Coronary artery (tissue), 2 donors: ENCODE measurements at regions not wholly inside any gene's neighbourhood (a gene's known extent, or its start where the extent isn't known, plus 50 kb on each side); places are given as distances from the start of the nearest gene placed in this dataset.

Source experiments
- DNase-seq: peaks from one replicate; pipeline ENCODE4 v3.0.0-alpha.2; 2017; ENCODE audit warnings: low spot score
- H3K27ac ChIP-seq, 2 donors: fragments of 200-600 bp; sonication (generic); one replicate each; pipeline ENCODE4 v1.5.1; 2016 to 2019
- H3K4me3 ChIP-seq: fragments of 200-600 bp; sonication (generic); 2 replicates; pipeline ENCODE4 v1.5.1; 2016; ENCODE audit warnings: mild to moderate bottlenecking, moderate library complexity
- TF ChIP-seq, protein P1 (sequence below): fragments of 200-600 bp; sonication (generic); IDR thresholded peaks from one replicate; pipeline ENCODE4 v1.5.1; 2019; ENCODE audit warnings: antibody characterized with exemption

GRCh38 chr11:11178671-11179638 lies 174.1 kb downstream of the CSNK2A3 start:
- peak overlapping the region in 1 of 2 donors; percentile 28 for H3K27ac ChIP-seq
- H3K4me3 ChIP-seq = no peak overlapping the region
- DNase-seq = no peak
- TF ChIP-seq, protein P1, sequence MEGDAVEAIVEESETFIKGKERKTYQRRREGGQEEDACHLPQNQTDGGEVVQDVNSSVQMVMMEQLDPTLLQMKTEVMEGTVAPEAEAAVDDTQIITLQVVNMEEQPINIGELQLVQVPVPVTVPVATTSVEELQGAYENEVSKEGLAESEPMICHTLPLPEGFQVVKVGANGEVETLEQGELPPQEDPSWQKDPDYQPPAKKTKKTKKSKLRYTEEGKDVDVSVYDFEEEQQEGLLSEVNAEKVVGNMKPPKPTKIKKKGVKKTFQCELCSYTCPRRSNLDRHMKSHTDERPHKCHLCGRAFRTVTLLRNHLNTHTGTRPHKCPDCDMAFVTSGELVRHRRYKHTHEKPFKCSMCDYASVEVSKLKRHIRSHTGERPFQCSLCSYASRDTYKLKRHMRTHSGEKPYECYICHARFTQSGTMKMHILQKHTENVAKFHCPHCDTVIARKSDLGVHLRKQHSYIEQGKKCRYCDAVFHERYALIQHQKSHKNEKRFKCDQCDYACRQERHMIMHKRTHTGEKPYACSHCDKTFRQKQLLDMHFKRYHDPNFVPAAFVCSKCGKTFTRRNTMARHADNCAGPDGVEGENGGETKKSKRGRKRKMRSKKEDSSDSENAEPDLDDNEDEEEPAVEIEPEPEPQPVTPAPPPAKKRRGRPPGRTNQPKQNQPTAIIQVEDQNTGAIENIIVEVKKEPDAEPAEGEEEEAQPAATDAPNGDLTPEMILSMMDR = no peak

- no peak overlapping the region for H3K4me3 ChIP-seq
- TF ChIP-seq, protein P1 = no peak
- H3K27ac ChIP-seq = no peak overlapping the region
- DNase-seq = no peak
Measured at GRCh38 chr11:11177156-11177808, 175.8 kb downstream of the CSNK2A3 start.

DNA sequence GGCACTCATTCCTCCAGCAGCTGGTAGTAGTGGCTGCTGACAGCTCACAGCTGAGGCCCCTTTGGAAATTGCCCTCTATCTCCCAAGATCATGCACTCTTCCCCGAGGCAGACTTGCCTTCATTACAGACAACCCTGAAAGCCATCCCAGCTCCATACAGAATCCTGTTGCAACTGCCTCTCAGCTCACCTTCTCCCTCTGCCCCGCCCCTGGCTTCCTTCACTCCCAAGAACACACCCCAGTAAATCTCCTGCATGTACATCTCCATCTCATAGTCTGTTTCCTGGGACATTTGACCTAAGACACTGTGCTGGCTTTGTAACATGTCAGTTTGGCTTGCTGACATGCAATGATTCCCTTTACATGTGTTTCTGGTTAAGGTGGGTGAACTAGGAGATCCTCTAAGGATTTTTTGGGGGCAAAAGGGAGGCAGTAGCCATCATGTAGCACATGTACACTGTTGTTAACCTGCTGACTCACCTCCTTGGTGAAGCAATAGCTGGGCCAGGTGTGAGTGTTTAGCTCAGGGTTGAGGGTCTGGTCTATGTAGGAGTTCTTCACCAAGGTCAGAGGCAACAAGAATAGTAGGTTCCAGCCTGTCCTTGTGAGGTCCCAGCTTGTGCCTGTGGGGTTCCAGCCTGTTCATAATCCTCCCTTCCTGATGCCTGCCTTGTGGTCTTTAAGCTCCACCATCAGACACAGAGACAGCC lies 179.6 kb downstream of the CSNK2A3 start:
- no peak overlapping the region for H3K27ac ChIP-seq
- DNase-seq = no peak
- H3K4me3 ChIP-seq = no peak overlapping the region
- TF ChIP-seq, protein P1 = no peak

DNA sequence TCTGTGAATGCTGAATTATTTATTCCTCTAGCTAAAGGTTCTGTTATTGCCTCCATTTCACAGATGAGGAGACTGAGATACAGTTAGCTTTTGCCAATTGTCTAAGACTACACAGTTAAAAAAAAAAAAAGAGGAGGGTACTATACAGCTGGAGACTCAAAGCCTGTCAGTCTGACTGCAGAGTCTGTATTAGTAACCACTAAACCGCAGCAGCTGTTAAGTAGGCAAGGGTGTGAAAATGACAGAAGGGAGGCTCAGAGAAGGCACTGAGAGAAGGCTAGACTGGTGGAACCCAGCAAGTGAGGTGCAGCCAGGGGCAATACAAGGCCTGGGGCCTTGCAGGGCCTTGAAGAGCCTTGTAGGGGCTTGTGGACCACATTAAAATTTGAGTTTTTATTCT lies 181.2 kb downstream of the CSNK2A3 start:
- H3K4me3 ChIP-seq = no peak overlapping the region
- no peak for DNase-seq
- peak overlapping the region in 1 of 2 donors; percentile 36 for H3K27ac ChIP-seq
- TF ChIP-seq, protein P1 = no peak

DNA sequence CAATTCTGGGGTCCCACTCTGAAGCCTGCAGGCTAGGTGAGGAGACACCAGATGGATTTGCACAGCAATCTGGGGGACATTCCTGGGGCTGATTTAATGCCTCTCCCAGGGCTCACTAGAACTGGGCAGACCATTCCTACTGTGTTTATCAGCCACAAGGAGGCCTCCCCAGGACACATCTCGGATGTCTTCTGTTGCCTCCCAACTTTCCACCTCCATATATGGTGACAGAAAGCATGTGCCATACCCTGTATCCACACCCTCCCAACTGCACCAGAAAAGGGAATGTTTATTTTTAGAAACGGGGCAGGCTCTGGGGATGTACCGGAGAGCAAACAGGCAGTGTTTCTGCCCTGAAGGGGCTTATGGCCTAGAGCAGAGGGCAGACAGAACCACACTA lies 181.8 kb downstream of the CSNK2A3 start:
- TF ChIP-seq, protein P1 = no peak
- no peak for DNase-seq
- Histone ChIP-seq H3K27ac (peak overlapping the region in 1 of 2 donors; percentile 49), H3K4me3 (no peak overlapping the region)

DNA sequence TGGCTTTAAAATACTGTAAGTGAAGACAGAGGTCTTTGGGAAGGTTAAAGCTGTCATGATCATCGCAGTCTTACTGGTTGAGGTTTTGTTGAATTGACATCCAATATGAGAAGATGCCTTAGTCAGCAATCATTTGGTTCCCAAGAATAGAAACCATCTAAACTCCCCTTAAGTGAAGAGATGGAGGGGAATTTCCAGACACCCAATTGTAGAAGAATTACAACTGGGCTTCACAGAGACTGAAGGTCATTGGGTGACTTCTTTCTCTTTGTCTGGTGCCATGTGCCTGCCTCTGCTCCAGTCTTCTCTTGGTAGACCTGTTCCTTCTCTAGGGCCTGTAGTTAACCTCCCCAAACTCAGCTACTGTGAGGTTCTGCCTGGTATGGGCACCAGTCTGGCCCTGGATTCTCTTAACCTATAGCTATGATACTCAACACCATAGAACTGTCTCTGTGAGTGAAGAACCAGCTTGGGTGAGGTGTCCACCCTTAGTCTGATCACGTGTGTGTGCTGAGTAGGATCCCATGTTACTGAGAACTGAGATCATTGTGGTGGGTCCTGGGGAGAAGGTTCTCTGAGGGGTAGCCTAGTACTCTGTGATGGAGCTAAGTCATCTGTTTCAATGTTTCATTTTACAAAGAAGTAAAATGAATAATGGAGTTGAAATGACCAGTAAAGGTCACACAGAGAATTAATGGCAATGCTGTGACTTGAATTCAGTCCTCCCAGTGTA lies 182.5 kb downstream of the CSNK2A3 start:
- TF ChIP-seq, protein P1 = no peak
- H3K27ac ChIP-seq = peak overlapping the region in 1 of 2 donors; percentile 49
- no peak overlapping the region for H3K4me3 ChIP-seq
- no peak for DNase-seq
